DND-41 (cell line): ENCODE measurements at regions not wholly inside any gene's neighbourhood (a gene's known extent, or its start where the extent isn't known, plus 50 kb on each side); places are given as distances from the start of the nearest gene placed in this dataset.

Experiments used
- EZH2 ChIP-seq: IDR thresholded peaks from 3 replicates; pipeline ENCODE4 v1.6.1; 2012; ENCODE audit warnings: borderline replicate concordance, low read depth, mild to moderate bottlenecking, moderate library complexity, low read length, inconsistent platforms; ENCODE audit not compliant: severe bottlenecking
- TF ChIP-seq, protein P1 (sequence below): IDR thresholded peaks from 2 replicates; pipeline ENCODE4 v1.5.1; 2012; ENCODE audit warnings: borderline replicate concordance, low read length, moderate library complexity, mild to moderate bottlenecking; ENCODE audit not compliant: poor library complexity, severe bottlenecking; ENCODE audit errors: extremely low read depth

DNA sequence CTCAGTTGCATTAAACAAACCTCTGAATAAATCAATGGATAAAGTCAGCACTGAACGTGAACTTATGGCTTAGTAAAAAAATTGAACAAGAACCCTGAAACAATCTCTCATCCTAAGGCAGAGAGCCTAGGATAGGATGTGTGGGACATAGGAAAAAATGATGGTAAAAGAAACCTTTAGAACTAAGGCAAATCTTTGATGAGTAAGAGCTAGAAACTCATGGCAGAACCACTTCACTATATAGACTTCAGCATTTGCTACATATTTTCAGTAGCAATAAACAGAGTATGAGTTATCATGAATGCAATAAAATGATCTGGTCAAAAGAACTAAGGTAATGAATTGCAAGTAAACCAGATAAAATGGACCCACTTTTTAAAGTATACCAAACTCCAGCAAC lies 725.8 kb upstream of the DPPA4 start:
- TF ChIP-seq, protein P1, sequence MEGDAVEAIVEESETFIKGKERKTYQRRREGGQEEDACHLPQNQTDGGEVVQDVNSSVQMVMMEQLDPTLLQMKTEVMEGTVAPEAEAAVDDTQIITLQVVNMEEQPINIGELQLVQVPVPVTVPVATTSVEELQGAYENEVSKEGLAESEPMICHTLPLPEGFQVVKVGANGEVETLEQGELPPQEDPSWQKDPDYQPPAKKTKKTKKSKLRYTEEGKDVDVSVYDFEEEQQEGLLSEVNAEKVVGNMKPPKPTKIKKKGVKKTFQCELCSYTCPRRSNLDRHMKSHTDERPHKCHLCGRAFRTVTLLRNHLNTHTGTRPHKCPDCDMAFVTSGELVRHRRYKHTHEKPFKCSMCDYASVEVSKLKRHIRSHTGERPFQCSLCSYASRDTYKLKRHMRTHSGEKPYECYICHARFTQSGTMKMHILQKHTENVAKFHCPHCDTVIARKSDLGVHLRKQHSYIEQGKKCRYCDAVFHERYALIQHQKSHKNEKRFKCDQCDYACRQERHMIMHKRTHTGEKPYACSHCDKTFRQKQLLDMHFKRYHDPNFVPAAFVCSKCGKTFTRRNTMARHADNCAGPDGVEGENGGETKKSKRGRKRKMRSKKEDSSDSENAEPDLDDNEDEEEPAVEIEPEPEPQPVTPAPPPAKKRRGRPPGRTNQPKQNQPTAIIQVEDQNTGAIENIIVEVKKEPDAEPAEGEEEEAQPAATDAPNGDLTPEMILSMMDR = no peak
- TF ChIP-seq EZH2 = no peak
